Hepatocyte (in vitro differentiated cells): ENCODE measurements at regions not wholly inside any gene's neighbourhood (a gene's known extent, or its start where the extent isn't known, plus 50 kb on each side); places are given as distances from the start of the nearest gene placed in this dataset.

Source experiments
- DNase-seq: peaks from one replicate; pipeline ENCODE4 v3.0.0-alpha.2; 2016; ENCODE audit warnings: low spot score
- H2AFZ ChIP-seq: fragments of 200-600 bp; sonication (generic); 2 replicates; pipeline ENCODE4 v1.6.0; 2016; ENCODE audit warnings: antibody characterized with exemption, mild to moderate bottlenecking
- H3K27ac ChIP-seq: fragments of 200-600 bp; sonication (generic); 2 replicates; pipeline ENCODE4 v1.5.1; 2016; ENCODE audit warnings: mild to moderate bottlenecking
- H3K27me3 ChIP-seq: fragments of 200-600 bp; sonication (generic); 2 replicates; pipeline ENCODE4 v1.6.1; 2016
- H3K36me3 ChIP-seq: fragments of 200-600 bp; sonication (generic); replicated peaks from 2 replicates; pipeline ENCODE4 v1.5.1; 2016; ENCODE audit warnings: low read depth; ENCODE audit not compliant: insufficient read depth
- H3K4me1 ChIP-seq: fragments of 200-600 bp; sonication (generic); 2 replicates; pipeline ENCODE4 v1.5.1; 2016; ENCODE audit warnings: mild to moderate bottlenecking, moderate library complexity; ENCODE audit not compliant: insufficient read depth
- H3K4me2 ChIP-seq: fragments of 200-600 bp; sonication (generic); 2 replicates; pipeline ENCODE4 v1.6.0; 2016
- H3K4me3 ChIP-seq: fragments of 200-600 bp; sonication (generic); 2 replicates; pipeline ENCODE4 v1.5.1; 2016; ENCODE audit warnings: mild to moderate bottlenecking
- H3K79me2 ChIP-seq: fragments of 200-600 bp; sonication (generic); 2 replicates; pipeline ENCODE4 v1.6.0; 2017; ENCODE audit warnings: mild to moderate bottlenecking
- H3K9me2 ChIP-seq: fragments of 200-600 bp; sonication (generic); replicated peaks from 2 replicates; pipeline ENCODE4 v1.6.0; 2017; ENCODE audit warnings: mild to moderate bottlenecking; ENCODE audit not compliant: insufficient read depth
- H3K9me3 ChIP-seq: fragments of 200-600 bp; sonication (generic); 2 replicates; pipeline ENCODE4 v1.5.1; 2016; ENCODE audit warnings: low read depth, mild to moderate bottlenecking
- H4K20me1 ChIP-seq: fragments of 200-600 bp; sonication (generic); 2 replicates; pipeline ENCODE4 v1.6.0; 2016; ENCODE audit warnings: mild to moderate bottlenecking; ENCODE audit not compliant: insufficient read depth, poor library complexity, severe bottlenecking
- CTCF ChIP-seq: fragments of 200-600 bp; sonication (generic); IDR thresholded peaks from 2 replicates; pipeline ENCODE4 v1.5.1; 2016; ENCODE audit warnings: antibody characterized with exemption, mild to moderate bottlenecking; ENCODE audit not compliant: poor library complexity
- EZH2 ChIP-seq: fragments of 200-600 bp; sonication (generic); IDR thresholded peaks from 2 replicates; pipeline ENCODE4 v1.6.1; 2016; ENCODE audit warnings: antibody characterized with exemption, mild to moderate bottlenecking, borderline replicate concordance
- EZH2phosphoT487 ChIP-seq: fragments of 200-600 bp; sonication (generic); IDR thresholded peaks from one replicate; pipeline ENCODE4 v1.6.1; 2018; ENCODE audit warnings: antibody characterized with exemption, mild to moderate bottlenecking, low read depth, moderate library complexity; ENCODE audit not compliant: unreplicated experiment, severe bottlenecking
- WGBS: methylation state at CpG from one replicate; pipeline ENCODE4 v1.1.6; 2016; ENCODE audit warnings: low lambda C conversion rate; ENCODE audit errors: missing lambda C conversion rate; 5-methylcytosine and 5-hydroxymethylcytosine counted together

- H3K27me3 ChIP-seq, result no peaks in the 10 kb centered on the region
- H4K20me1 ChIP-seq, result no peaks in the 10 kb centered on the region
- H3K27ac ChIP-seq, result no peak overlapping the region
- WGBS, result 56% methylated on average over 3 of the region's 3 CpGs
- no peak overlapping the region for H3K4me2 ChIP-seq
- H3K9me3 ChIP-seq, result no peaks in the 10 kb centered on the region
- no peak overlapping the region for H2AFZ ChIP-seq
- TF ChIP-seq EZH2phosphoT487 (no peak), CTCF (no peak), EZH2 (no peak)
- H3K9me2 ChIP-seq, result no peaks in the 10 kb centered on the region
- no peaks in the 10 kb centered on the region for H3K79me2 ChIP-seq
- no peak overlapping the region for H3K4me3 ChIP-seq
- H3K36me3 ChIP-seq, result no peaks in the 10 kb centered on the region
- no peak for DNase-seq
- no peaks in the 10 kb centered on the region for H3K4me1 ChIP-seq
These were observed 389.1 kb upstream of the DYNLRB2 start for GRCh38 chr16:80151722-80152111.

- no peak overlapping the region for H3K4me3 ChIP-seq
- TF ChIP-seq EZH2phosphoT487 (no peak), CTCF (no peak), EZH2 (no peak)
- no peaks in the 10 kb centered on the region for H3K79me2 ChIP-seq
- no peak for DNase-seq
- H2AFZ ChIP-seq, result no peak overlapping the region
- no peaks in the 10 kb centered on the region for H4K20me1 ChIP-seq
- no peaks in the 10 kb centered on the region for H3K36me3 ChIP-seq
- H3K27ac ChIP-seq, result no peak overlapping the region
- H3K4me1 ChIP-seq, result no peaks in the 10 kb centered on the region
- WGBS, result 77% methylated on average over 3 of the region's 3 CpGs
- no peaks in the 10 kb centered on the region for H3K9me3 ChIP-seq
- no peak overlapping the region for H3K4me2 ChIP-seq
- H3K27me3 ChIP-seq, result no peaks in the 10 kb centered on the region
- no peaks in the 10 kb centered on the region for H3K9me2 ChIP-seq
These were observed 389.6 kb upstream of the DYNLRB2 start for GRCh38 chr16:80150978-80151721.

GRCh38 chr16:80148826-80149225 is 392.0 kb upstream of the DYNLRB2 start:
- no peaks in the 10 kb centered on the region for H3K79me2 ChIP-seq
- H3K4me3 ChIP-seq, result no peak overlapping the region
- H4K20me1 ChIP-seq, result no peaks in the 10 kb centered on the region
- H2AFZ ChIP-seq, result no peak overlapping the region
- H3K4me2 ChIP-seq, result no peak overlapping the region
- H3K27me3 ChIP-seq, result no peaks in the 10 kb centered on the region
- WGBS, result 96% methylated on average over 3 of the region's 3 CpGs
- H3K9me3 ChIP-seq, result no peaks in the 10 kb centered on the region
- no peaks in the 10 kb centered on the region for H3K9me2 ChIP-seq
- H3K4me1 ChIP-seq, result no peaks in the 10 kb centered on the region
- DNase-seq, result no peak
- TF ChIP-seq CTCF (no peak), EZH2phosphoT487 (no peak), EZH2 (no peak)
- H3K36me3 ChIP-seq, result no peaks in the 10 kb centered on the region
- H3K27ac ChIP-seq, result no peak overlapping the region
